ENCODE measurements at regions not wholly inside any gene's neighbourhood (a gene's known extent, or its start where the extent isn't known, plus 50 kb on each side); places are given as distances from the start of the nearest gene placed in this dataset.

GRCh38 chr2:12032975-12033374 is 286.5 kb downstream of the LPIN1 start:
- no peak for TF ChIP-seq CTCF (IDR thresholded peaks at IDR 0.05)
- no peak for TF ChIP-seq POLR2A (IDR thresholded peaks at IDR 0.05)
